Fibroblast of lung (primary cell): ENCODE measurements at regions not wholly inside any gene's neighbourhood (a gene's known extent, or its start where the extent isn't known, plus 50 kb on each side); places are given as distances from the start of the nearest gene placed in this dataset.
"Not testable (repeated sequence)": the region's sequence is repeated elsewhere in the genome, so short reads cannot be mapped to it uniquely, and the experiment has no call there.

Source experiments
- DNase-seq, 2 donors: peaks; one replicate each; pipeline versions ENCODE4 v3.0.0 to v3.0.0-alpha.2; 2010; ENCODE audit warnings: low read depth in 2 of 2
- H2AFZ ChIP-seq: 2 replicates; pipeline ENCODE4 v1.5.1; 2012; ENCODE audit warnings: low read length, control low read depth, inconsistent platforms
- H3K27ac ChIP-seq: 2 replicates; pipeline ENCODE4 v1.5.1; 2011; ENCODE audit warnings: low read length, control low read depth; ENCODE audit not compliant: insufficient read depth
- H3K27me3 ChIP-seq: 2 replicates; pipeline ENCODE4 v1.5.1; 2011; ENCODE audit warnings: mild to moderate bottlenecking, low read length; ENCODE audit not compliant: control insufficient read depth, insufficient read depth
- H3K36me3 ChIP-seq: 2 replicates; pipeline ENCODE4 v1.5.1; 2011; ENCODE audit warnings: low read length; ENCODE audit not compliant: control insufficient read depth, insufficient read depth
- H3K4me1 ChIP-seq: 2 replicates; pipeline ENCODE4 v1.5.1; 2011; ENCODE audit warnings: low read length; ENCODE audit not compliant: control insufficient read depth, insufficient read depth; ENCODE audit errors: extremely low read depth
- H3K4me2 ChIP-seq: 2 replicates; pipeline ENCODE4 v1.5.1; 2011; ENCODE audit warnings: low read length, control low read depth; ENCODE audit not compliant: insufficient read depth; ENCODE audit errors: extremely low read depth
- H3K4me3 ChIP-seq, 4 experiments: fragments of 200-600 bp in 1 of 4; sonication (generic) in 1 of 4; replicated peaks in 1 of 4; 2 replicates each; pipeline ENCODE4 v1.5.1; 2011 to 2016; ENCODE audit warnings: low read length in 4 of 4, low read depth in 3 of 4, mild to moderate bottlenecking in 3 of 4, control low read depth in 2 of 4, inconsistent platforms in 1 of 4, mixed read lengths in 1 of 4; ENCODE audit not compliant: insufficient read depth in 1 of 4; ENCODE audit errors: control extremely low read depth in 1 of 4
- H3K79me2 ChIP-seq: 2 replicates; pipeline ENCODE4 v1.5.1; 2012; ENCODE audit warnings: mild to moderate bottlenecking, low read length, inconsistent platforms; ENCODE audit not compliant: control insufficient read depth, insufficient read depth
- H3K9ac ChIP-seq: 2 replicates; pipeline ENCODE4 v1.5.1; 2011; ENCODE audit warnings: mild to moderate bottlenecking, low read length, control low read depth; ENCODE audit not compliant: insufficient read depth
- H3K9me3 ChIP-seq: 2 replicates; pipeline ENCODE4 v1.5.1; 2012; ENCODE audit warnings: low read depth, low read length; ENCODE audit not compliant: control insufficient read depth, insufficient read depth
- H4K20me1 ChIP-seq: 2 replicates; pipeline ENCODE4 v1.5.1; 2011; ENCODE audit warnings: low read length; ENCODE audit not compliant: control insufficient read depth, insufficient read depth; ENCODE audit errors: extremely low read depth
- CTCF ChIP-seq, 2 donors: IDR thresholded peaks in 1 of 2; conservative IDR thresholded peaks in 1 of 2; 1 replicate in 1 of 2; 2 replicates in 1 of 2; pipeline ENCODE4 v1.5.1; 2011 to 2012; ENCODE audit warnings: low read length in 2 of 2, control low read depth in 1 of 2, inconsistent platforms in 1 of 2, low read depth in 1 of 2, mild to moderate bottlenecking in 1 of 2
- EZH2 ChIP-seq: IDR thresholded peaks from 2 replicates; pipeline ENCODE4 v1.5.1; 2012; ENCODE audit warnings: low read length, control low read depth, mild to moderate bottlenecking; ENCODE audit errors: missing control alignments

- no peak for TF ChIP-seq CTCF (conservative IDR thresholded peaks at IDR 0.05 in 1 of 2, IDR thresholded peaks at IDR 0.05 in 1 of 2; ENCODE audit: low read depth in 1 of 2, low read length in 2 of 2)
- no peak for TF ChIP-seq EZH2
- no peak overlapping the region for H3K9ac ChIP-seq
Measured at GRCh38 chr1:228650141-228650540, 85.1 kb upstream of the RHOU start.

GRCh38 chr1:228650946-228651345 is 84.3 kb upstream of the RHOU start:
- DNase-seq: no peak
- TF ChIP-seq CTCF (conservative IDR thresholded peaks at IDR 0.05 in 1 of 2, IDR thresholded peaks at IDR 0.05 in 1 of 2; ENCODE audit: low read depth in 1 of 2, low read length in 2 of 2): no peak
- no peak for TF ChIP-seq EZH2
- no peaks in the 10 kb centered on the region for H4K20me1 ChIP-seq

More at GRCh38 chr1:228650141-228650540, 85.1 kb upstream of the RHOU start:
- Histone ChIP-seq H3K36me3 (no peaks in the 10 kb centered on the region), H3K27me3 (peaks cover 4% of the 10 kb centered on the region), H3K79me2 (no peaks in the 10 kb centered on the region), H2AFZ (no peak overlapping the region), H3K4me1 (no peaks in the 10 kb centered on the region), H4K20me1 (no peaks in the 10 kb centered on the region), H3K27ac (no peak overlapping the region), H3K4me3 (no peak overlapping the region), H3K9me3 (no peaks in the 10 kb centered on the region), H3K4me2 (no peak overlapping the region)
- no peak for DNase-seq

DNA sequence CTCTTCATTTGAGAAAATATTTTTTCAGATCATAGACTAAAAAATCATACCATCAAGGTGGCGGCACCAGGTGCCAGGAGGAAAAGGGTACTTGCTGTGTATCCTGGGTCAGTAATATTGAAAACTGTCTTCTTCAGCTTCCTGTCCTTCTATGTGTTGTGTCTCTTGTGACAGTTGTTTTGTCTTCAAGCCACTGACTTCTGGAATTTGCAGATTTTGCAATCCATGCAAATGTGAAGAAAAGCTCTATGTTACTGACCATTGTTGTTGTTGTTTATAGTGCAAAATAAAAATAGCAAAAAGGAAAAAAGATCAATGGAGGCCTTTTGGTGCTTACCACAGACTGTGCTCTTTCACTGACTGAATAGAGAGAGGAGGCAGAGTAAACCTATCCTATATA is 83.2 kb upstream of the RHOU start:
- no peak for DNase-seq
- Histone ChIP-seq H3K79me2 (no peaks in the 10 kb centered on the region), H3K36me3 (no peaks in the 10 kb centered on the region), H3K9me3 (no peaks in the 10 kb centered on the region), H3K27ac (no peak overlapping the region), H3K4me1 (no peaks in the 10 kb centered on the region), H4K20me1 (no peaks in the 10 kb centered on the region), H3K4me2 (no peak overlapping the region), H3K4me3 (no peak overlapping the region), H3K9ac (no peak overlapping the region), H2AFZ (no peak overlapping the region), H3K27me3 (peaks cover under 1% of the 10 kb centered on the region)
- no peak for TF ChIP-seq CTCF (conservative IDR thresholded peaks at IDR 0.05 in 1 of 2, IDR thresholded peaks at IDR 0.05 in 1 of 2; ENCODE audit: low read depth in 1 of 2, low read length in 2 of 2)
- no peak for TF ChIP-seq EZH2

More at GRCh38 chr1:228650946-228651345, 84.3 kb upstream of the RHOU start:
- Histone ChIP-seq H3K4me1 (no peaks in the 10 kb centered on the region), H3K4me2 (no peak overlapping the region), H3K79me2 (no peaks in the 10 kb centered on the region), H3K36me3 (no peaks in the 10 kb centered on the region), H3K27ac (no peak overlapping the region), H3K27me3 (peaks cover 4% of the 10 kb centered on the region), H3K4me3 (no peak overlapping the region), H3K9me3 (no peaks in the 10 kb centered on the region), H2AFZ (no peak overlapping the region), H3K9ac (no peak overlapping the region)

DNA sequence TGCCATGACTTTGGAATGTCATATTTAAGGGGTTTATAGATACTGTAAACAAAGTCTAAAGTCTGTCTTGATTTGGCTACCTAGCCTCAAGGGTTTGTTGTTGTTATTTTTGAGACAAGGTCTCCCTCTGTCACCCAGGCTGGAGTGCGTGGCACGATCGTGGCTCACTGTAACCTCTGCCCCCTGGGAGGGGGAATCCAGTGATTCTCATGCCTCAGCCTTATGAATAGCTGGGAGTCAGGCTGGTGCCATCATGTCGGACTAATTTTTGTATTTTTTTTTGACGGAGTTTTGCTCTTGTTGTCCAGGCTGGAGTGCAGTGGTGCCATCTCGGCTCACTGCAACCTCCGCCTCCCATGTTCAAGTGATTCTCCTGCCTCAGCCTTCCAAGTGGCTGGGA is 82.2 kb upstream of the RHOU start:
- H3K4me2 ChIP-seq, H3K4me1 ChIP-seq, H3K27ac ChIP-seq, H3K9ac ChIP-seq, H3K4me3 ChIP-seq, H3K79me2 ChIP-seq, H2AFZ ChIP-seq, H4K20me1 ChIP-seq, H3K9me3 ChIP-seq, H3K36me3 ChIP-seq, H3K27me3 ChIP-seq, DNase-seq: not testable (repeated sequence)
